AG09309 (cell line): ENCODE measurements at regions not wholly inside any gene's neighbourhood (a gene's known extent, or its start where the extent isn't known, plus 50 kb on each side); places are given as distances from the start of the nearest gene placed in this dataset.

Experiments used
- DNase-seq: peaks from one replicate; pipeline ENCODE4 v3.0.0-alpha.2; 2010; ENCODE audit warnings: low read depth
- H3K4me3 ChIP-seq: 2 replicates; pipeline ENCODE4 v1.5.1; 2011; ENCODE audit warnings: mild to moderate bottlenecking, low read depth, low read length, moderate library complexity; ENCODE audit not compliant: control insufficient read depth
- TF ChIP-seq, protein P1 (sequence below): IDR thresholded peaks from 2 replicates; pipeline ENCODE4 v1.5.1; 2011; ENCODE audit warnings: mild to moderate bottlenecking, low read depth, low read length, inconsistent platforms; ENCODE audit not compliant: insufficient read depth, control insufficient read depth; ENCODE audit errors: missing control alignments

DNA sequence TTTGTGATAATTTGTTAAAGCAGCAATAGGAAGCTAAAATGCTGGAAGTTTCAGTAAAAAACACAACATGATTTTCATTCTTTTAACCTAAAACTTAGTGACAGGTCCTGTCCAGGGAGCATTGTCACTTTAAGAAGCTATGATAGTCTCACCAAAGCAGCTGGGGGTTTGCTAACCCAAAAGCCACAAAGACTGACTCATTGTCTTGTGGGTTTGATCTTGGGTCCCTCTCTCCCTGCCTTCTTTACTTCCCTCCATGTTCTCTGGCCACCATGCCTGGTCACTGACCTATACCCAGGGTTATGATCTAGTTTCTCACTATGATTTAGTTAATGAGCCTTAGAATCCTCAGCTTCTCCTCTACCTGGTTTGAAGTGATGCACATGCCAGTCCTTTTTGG is 213.5 kb upstream of the PTGFR start:
- DNase-seq = no peak
- H3K4me3 ChIP-seq = no peak overlapping the region
- TF ChIP-seq, protein P1, sequence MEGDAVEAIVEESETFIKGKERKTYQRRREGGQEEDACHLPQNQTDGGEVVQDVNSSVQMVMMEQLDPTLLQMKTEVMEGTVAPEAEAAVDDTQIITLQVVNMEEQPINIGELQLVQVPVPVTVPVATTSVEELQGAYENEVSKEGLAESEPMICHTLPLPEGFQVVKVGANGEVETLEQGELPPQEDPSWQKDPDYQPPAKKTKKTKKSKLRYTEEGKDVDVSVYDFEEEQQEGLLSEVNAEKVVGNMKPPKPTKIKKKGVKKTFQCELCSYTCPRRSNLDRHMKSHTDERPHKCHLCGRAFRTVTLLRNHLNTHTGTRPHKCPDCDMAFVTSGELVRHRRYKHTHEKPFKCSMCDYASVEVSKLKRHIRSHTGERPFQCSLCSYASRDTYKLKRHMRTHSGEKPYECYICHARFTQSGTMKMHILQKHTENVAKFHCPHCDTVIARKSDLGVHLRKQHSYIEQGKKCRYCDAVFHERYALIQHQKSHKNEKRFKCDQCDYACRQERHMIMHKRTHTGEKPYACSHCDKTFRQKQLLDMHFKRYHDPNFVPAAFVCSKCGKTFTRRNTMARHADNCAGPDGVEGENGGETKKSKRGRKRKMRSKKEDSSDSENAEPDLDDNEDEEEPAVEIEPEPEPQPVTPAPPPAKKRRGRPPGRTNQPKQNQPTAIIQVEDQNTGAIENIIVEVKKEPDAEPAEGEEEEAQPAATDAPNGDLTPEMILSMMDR = no peak

GRCh38 chr1:78279051-78279450 is 211.7 kb upstream of the PTGFR start:
- H3K4me3 ChIP-seq = no peak overlapping the region
- DNase-seq = peak; percentile 89
- TF ChIP-seq, protein P1 = no peak

DNA sequence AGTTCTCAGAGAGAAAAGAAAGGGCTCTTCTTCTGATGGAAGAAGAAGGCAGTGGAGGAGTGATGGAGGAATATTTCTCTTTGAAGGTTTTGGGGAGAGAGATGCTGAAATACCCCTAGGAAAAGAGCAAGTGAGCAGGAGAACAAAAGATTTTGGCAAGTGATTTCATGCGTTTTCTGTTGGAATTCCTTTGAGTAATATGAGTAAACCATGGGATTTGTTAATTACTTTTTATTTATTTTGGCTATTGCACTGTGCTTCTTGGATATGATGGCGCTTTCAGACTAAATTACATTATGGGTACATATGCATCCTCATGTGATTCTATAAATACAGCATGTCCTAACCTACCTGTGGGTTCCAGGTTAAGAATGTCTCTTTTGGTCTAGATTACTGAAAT is 210.1 kb upstream of the PTGFR start:
- H3K4me3 ChIP-seq = no peak overlapping the region
- TF ChIP-seq, protein P1 = no peak
- DNase-seq = no peak

GRCh38 chr1:78281580-78281979 is 209.2 kb upstream of the PTGFR start:
- TF ChIP-seq, protein P1 = no peak
- no peak for DNase-seq
- H3K4me3 ChIP-seq = no peak overlapping the region

DNA sequence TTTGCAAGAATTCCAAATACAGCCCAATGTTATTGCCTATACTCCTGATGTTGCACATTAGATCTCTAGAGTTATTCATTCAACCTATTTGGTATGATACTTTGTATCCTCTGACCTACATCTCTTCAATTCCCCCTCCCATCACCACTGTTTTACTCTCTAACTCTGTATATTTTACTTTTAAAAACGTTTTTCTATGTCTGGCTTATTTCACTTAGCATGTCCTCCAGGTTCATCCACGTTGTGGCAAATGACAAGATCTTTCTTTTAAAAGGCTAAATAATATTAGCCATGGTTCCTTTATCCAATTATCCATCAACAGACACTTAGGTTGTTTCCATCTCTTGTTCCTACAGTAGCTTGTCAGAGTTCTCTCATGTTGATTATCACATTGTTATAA is 207.1 kb upstream of the PTGFR start:
- TF ChIP-seq, protein P1 = no peak

DNA sequence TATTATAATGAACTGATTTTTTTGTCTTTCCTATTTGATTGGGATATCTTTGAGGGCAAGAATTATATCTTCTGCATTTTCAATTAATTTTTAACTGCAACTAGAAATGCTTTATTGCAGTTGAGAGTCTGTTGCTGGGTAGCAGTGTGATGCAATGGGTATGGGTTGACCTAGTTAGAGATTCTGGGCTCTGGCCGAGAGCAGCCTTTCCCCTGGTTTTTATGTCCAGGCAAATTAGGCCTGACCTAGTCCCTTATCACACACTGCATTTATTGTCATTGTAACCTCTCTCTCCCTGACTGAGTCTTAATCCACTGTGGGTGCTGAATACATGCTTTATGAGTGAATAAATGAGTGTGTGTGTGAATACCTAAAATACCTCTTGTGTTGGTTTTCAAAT is 206.4 kb upstream of the PTGFR start:
- DNase-seq = no peak
- TF ChIP-seq, protein P1 = no peak
- H3K4me3 ChIP-seq = no peak overlapping the region

More for the DNA sequence above, 207.1 kb upstream of the PTGFR start:
- DNase-seq = no peak
- H3K4me3 ChIP-seq = no peak overlapping the region

GRCh38 chr1:78286686-78287085 is 204.1 kb upstream of the PTGFR start:
- TF ChIP-seq, protein P1 = no peak
- H3K4me3 ChIP-seq = no peak overlapping the region
- DNase-seq = no peak
